ENCODE measurements at regions not wholly inside any gene's neighbourhood (a gene's known extent, or its start where the extent isn't known, plus 50 kb on each side); places are given as distances from the start of the nearest gene placed in this dataset.
"Not testable (repeated sequence)": the region's sequence is repeated elsewhere in the genome, so short reads cannot be mapped to it uniquely, and the experiment has no call there.

DNA sequence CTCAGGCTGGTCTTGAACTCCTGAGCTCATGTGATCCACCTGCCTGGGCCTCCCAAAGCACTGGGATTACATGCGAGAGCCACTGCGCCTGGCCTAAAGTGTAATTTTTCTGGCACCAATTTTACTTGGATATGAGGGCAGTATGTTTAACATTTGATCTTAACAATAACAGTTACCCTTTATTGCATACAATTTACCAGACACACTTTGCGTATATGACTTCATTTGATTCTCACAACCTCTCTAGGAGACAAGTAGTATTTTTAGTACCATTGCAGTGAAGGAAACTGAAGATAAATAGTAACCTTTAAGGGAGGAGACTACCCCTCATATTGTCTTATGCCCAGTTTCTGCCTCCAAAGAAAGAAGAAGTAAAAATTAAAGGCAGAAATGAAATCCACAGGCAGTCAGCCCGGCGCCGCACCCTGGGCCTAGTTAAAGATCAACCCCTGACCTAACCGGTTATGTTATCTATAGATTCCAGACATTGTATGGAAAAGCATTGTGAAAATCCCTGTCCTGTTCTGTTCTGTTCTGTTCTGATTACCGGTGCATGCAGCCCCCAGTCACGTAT lies 54.0 kb downstream of the CYP26A1 start:
- TF ChIP-seq, protein P1, sequence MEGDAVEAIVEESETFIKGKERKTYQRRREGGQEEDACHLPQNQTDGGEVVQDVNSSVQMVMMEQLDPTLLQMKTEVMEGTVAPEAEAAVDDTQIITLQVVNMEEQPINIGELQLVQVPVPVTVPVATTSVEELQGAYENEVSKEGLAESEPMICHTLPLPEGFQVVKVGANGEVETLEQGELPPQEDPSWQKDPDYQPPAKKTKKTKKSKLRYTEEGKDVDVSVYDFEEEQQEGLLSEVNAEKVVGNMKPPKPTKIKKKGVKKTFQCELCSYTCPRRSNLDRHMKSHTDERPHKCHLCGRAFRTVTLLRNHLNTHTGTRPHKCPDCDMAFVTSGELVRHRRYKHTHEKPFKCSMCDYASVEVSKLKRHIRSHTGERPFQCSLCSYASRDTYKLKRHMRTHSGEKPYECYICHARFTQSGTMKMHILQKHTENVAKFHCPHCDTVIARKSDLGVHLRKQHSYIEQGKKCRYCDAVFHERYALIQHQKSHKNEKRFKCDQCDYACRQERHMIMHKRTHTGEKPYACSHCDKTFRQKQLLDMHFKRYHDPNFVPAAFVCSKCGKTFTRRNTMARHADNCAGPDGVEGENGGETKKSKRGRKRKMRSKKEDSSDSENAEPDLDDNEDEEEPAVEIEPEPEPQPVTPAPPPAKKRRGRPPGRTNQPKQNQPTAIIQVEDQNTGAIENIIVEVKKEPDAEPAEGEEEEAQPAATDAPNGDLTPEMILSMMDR (IDR thresholded peaks at IDR 0.05; ENCODE audit: low read depth, low read length, missing input control): not testable (repeated sequence)
- TF ChIP-seq TAF1 (conservative IDR thresholded peaks at IDR 0.05); JUND (IDR thresholded peaks at IDR 0.05); RAD21 (IDR thresholded peaks at IDR 0.05): not testable (repeated sequence)
- TF ChIP-seq, protein P2, sequence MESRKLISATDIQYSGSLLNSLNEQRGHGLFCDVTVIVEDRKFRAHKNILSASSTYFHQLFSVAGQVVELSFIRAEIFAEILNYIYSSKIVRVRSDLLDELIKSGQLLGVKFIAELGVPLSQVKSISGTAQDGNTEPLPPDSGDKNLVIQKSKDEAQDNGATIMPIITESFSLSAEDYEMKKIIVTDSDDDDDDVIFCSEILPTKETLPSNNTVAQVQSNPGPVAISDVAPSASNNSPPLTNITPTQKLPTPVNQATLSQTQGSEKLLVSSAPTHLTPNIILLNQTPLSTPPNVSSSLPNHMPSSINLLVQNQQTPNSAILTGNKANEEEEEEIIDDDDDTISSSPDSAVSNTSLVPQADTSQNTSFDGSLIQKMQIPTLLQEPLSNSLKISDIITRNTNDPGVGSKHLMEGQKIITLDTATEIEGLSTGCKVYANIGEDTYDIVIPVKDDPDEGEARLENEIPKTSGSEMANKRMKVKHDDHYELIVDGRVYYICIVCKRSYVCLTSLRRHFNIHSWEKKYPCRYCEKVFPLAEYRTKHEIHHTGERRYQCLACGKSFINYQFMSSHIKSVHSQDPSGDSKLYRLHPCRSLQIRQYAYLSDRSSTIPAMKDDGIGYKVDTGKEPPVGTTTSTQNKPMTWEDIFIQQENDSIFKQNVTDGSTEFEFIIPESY (IDR thresholded peaks at IDR 0.05): not testable (repeated sequence)
- TF ChIP-seq, protein P3, sequence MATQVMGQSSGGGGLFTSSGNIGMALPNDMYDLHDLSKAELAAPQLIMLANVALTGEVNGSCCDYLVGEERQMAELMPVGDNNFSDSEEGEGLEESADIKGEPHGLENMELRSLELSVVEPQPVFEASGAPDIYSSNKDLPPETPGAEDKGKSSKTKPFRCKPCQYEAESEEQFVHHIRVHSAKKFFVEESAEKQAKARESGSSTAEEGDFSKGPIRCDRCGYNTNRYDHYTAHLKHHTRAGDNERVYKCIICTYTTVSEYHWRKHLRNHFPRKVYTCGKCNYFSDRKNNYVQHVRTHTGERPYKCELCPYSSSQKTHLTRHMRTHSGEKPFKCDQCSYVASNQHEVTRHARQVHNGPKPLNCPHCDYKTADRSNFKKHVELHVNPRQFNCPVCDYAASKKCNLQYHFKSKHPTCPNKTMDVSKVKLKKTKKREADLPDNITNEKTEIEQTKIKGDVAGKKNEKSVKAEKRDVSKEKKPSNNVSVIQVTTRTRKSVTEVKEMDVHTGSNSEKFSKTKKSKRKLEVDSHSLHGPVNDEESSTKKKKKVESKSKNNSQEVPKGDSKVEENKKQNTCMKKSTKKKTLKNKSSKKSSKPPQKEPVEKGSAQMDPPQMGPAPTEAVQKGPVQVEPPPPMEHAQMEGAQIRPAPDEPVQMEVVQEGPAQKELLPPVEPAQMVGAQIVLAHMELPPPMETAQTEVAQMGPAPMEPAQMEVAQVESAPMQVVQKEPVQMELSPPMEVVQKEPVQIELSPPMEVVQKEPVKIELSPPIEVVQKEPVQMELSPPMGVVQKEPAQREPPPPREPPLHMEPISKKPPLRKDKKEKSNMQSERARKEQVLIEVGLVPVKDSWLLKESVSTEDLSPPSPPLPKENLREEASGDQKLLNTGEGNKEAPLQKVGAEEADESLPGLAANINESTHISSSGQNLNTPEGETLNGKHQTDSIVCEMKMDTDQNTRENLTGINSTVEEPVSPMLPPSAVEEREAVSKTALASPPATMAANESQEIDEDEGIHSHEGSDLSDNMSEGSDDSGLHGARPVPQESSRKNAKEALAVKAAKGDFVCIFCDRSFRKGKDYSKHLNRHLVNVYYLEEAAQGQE (IDR thresholded peaks at IDR 0.05): not testable (repeated sequence)

Data from liver (tissue), 3 donors.